NCI-H510A treated with DMSO at 0.1 percent for 48 hours (cell line): ENCODE measurements at regions not wholly inside any gene's neighbourhood (a gene's known extent, or its start where the extent isn't known, plus 50 kb on each side); places are given as distances from the start of the nearest gene placed in this dataset.

Source experiments
- DNase-seq: peaks from one replicate; lab custom pipeline; 2025; lab: John Stamatoyannopoulos, UW

GRCh38 chr4:71156616-71157015 lies 163.2 kb downstream of the DCK start:
- no peak for DNase-seq

- DNase-seq, result no peak
These were observed 168.9 kb downstream of the DCK start for GRCh38 chr4:71162386-71162785.

GRCh38 chr4:71163317-71163716 lies 169.9 kb downstream of the DCK start:
- no peak for DNase-seq

GRCh38 chr4:71167083-71167482 lies 171.7 kb upstream of the SLC4A4 start:
- no peak for DNase-seq

GRCh38 chr4:71171592-71171991 lies 167.2 kb upstream of the SLC4A4 start:
- DNase-seq, result no peak

- no peak for DNase-seq
These were observed 157.5 kb upstream of the SLC4A4 start for GRCh38 chr4:71181332-71181731.

- DNase-seq, result peak; percentile 84
These were observed 154.5 kb upstream of the SLC4A4 start for GRCh38 chr4:71184195-71184781.

- no peak for DNase-seq
These were observed 153.8 kb upstream of the SLC4A4 start for GRCh38 chr4:71185037-71185436.

- DNase-seq, result no peak
These were observed 152.6 kb upstream of the SLC4A4 start for GRCh38 chr4:71186257-71186565.

GRCh38 chr4:71186566-71187403 lies 152.0 kb upstream of the SLC4A4 start:
- DNase-seq, result peak; percentile 54

GRCh38 chr4:71187404-71188155 lies 151.2 kb upstream of the SLC4A4 start:
- DNase-seq, result peak; percentile 51

GRCh38 chr4:71188156-71188640 lies 150.6 kb upstream of the SLC4A4 start:
- DNase-seq, result no peak

- DNase-seq, result no peak
These were observed 149.9 kb upstream of the SLC4A4 start for GRCh38 chr4:71188951-71189350.

GRCh38 chr4:71189471-71189870 lies 149.3 kb upstream of the SLC4A4 start:
- no peak for DNase-seq

- DNase-seq, result no peak
These were observed 144.4 kb upstream of the SLC4A4 start for GRCh38 chr4:71194454-71194853.

- no peak for DNase-seq
These were observed 142.9 kb upstream of the SLC4A4 start for GRCh38 chr4:71195924-71196323.

- DNase-seq, result no peak
These were observed 139.9 kb upstream of the SLC4A4 start for GRCh38 chr4:71198958-71199357.

GRCh38 chr4:71201057-71201456 lies 137.8 kb upstream of the SLC4A4 start:
- no peak for DNase-seq

GRCh38 chr4:71201817-71202576 lies 136.8 kb upstream of the SLC4A4 start:
- DNase-seq, result no peak

GRCh38 chr4:71202705-71203104 lies 136.1 kb upstream of the SLC4A4 start:
- no peak for DNase-seq

GRCh38 chr4:71204056-71204455 lies 134.8 kb upstream of the SLC4A4 start:
- no peak for DNase-seq

GRCh38 chr4:71206763-71207162 lies 132.1 kb upstream of the SLC4A4 start:
- peak; percentile 60 for DNase-seq
